ENCODE measurements at regions not wholly inside any gene's neighbourhood (a gene's known extent, or its start where the extent isn't known, plus 50 kb on each side); places are given as distances from the start of the nearest gene placed in this dataset.

- no peak for DNase-seq
Measured at GRCh38 chr2:215772634-215773563, 240.5 kb downstream of the MREG start.

DNA sequence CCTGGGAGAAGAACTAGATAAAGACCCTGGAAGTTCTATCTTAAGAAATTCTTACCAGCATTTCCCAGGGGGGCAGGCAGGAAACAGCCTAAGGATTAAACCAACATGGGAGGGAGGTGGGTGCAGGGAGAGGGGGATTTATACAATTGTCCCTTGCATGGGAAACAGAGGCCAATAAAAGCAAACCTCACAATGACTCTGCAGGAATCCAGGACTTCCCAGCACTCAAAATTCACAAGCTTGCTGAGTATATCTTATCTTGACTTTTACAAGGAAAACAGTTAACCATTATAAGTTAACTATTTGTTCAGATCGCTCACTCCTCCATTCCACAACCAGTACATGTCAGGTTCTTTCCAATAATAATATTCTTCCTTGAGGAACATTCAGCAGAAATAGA, 241.3 kb downstream of the MREG start:
- no peak for DNase-seq

GRCh38 chr2:215771241-215771640, 242.1 kb downstream of the MREG start:
- DNase-seq = no peak

- no peak for DNase-seq
Measured at GRCh38 chr2:215770668-215771067, 242.7 kb downstream of the MREG start.

- DNase-seq = no peak
Measured at GRCh38 chr2:215769246-215769645, 244.1 kb downstream of the MREG start.

- no peak for DNase-seq
Measured at GRCh38 chr2:215767625-215768024, 245.7 kb downstream of the MREG start.

GRCh38 chr2:215765729-215766360, 247.5 kb downstream of the MREG start:
- no peak for DNase-seq

DNA sequence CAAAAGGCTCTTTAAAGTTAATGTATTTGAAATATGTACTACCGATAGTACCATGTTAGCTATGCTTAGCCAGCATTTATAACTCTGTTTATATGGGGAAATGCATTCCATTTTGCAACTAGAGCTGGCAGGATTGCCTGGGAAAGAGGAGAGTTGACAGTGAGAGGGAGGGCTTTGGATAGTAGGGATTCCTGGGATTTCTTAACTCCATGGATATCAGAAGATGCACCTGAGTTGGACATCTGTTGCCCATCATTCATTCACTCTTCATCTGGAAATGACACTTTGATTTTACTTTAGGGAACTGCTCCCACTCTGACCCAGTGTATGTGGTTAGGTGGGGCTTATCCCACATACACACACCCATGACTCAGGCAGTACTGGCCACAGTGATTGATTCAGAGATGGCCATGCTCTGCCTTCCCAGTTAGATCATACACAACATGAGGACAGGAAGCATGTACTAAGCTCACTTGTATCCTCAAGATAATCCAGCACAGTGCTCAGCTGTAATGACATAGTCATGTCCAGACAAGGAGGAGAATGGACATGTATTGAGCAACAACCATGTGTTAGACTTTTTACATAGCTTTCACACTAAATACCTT, 248.8 kb downstream of the MREG start:
- DNase-seq = no peak

- no peak for DNase-seq
Measured at GRCh38 chr2:215760557-215760956, 252.8 kb downstream of the MREG start.

DNA sequence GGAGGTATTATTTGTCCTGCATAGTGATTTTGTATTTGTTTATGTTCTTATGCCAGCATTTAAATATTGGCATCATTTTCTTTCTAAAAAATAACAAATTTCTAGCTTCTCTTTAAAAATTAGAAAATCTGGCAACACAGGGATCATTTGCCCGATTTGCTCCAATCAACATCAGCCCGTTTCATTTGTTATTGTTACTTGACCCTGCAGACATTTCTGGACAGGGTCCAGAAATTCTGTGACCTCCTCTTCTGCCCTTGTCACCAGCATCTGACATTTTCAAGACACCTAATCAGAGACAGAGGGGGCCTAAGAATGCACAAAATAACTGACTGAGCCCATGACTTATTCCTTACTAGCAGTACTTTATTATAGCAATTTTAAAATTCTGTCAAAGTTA, 253.3 kb downstream of the MREG start:
- DNase-seq = no peak

DNA sequence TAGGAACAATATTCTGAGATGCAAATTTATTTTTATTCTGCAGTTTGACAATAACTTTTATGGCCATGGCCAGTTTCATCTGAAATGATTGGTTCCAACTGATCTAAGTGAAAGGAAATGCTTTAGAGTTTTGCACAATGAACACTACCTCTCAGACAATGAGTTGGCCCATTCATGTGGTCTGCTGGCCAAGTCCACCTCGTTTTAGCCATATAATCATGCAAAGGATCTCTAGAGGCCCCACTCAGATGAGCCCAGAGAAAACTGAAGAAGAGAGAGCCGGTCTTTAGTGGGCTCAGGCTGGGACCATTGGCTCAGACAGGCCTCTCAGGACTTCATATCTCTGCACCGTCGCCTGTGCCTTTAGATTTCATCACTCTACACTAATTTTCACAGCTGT, 254.7 kb downstream of the MREG start:
- no peak for DNase-seq

DNA sequence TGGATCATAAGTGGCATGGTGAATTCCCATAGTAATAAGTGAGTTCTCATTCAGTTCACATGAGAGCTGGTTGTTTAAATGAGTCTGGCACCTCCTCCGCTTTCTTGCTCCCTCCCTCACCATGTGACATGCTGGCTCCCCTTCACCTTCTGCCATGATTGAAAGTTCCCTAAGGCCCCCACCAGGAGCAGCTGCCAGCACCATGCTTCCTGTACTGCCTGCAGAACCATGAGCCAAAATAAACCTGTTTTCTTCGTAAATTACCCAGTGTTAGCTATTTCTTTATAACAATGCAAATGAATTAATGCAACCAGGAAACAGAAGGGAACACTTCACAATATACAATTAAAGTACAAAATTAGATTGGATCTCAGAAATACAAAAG, 257.0 kb downstream of the MREG start:
- no peak for DNase-seq

GRCh38 chr2:215755641-215756345, 257.6 kb downstream of the MREG start:
- no peak for DNase-seq

- no peak for DNase-seq
Measured at GRCh38 chr2:215754546-215754945, 258.8 kb downstream of the MREG start.

DNA sequence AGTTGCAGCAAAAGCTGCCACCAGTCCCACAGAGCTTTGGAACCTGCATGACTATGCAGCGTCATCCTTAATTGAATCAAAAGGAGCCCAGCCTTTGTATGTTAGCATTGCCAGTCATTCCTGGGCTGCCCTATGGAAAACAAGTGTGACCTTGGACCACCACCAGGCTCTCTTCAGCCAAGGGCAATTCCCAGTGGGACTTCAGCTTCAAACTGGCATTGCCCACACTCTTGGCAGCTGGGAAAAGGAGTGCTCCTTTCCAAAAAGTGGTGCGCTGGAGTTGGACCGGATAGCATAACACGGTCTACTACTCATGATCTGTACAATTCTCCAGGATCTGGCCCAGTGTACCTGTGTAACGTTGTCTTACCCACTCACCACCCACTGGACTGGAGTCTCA, 259.5 kb downstream of the MREG start:
- DNase-seq = no peak

GRCh38 chr2:215752991-215753390, 260.4 kb downstream of the MREG start:
- DNase-seq = no peak

- DNase-seq = no peak
Measured at GRCh38 chr2:215752436-215752835, 260.9 kb downstream of the MREG start.

- DNase-seq = no peak
Measured at GRCh38 chr2:215751911-215752272, 261.5 kb downstream of the MREG start.

GRCh38 chr2:215751200-215751910, 262.0 kb downstream of the MREG start:
- no peak for DNase-seq

DNA sequence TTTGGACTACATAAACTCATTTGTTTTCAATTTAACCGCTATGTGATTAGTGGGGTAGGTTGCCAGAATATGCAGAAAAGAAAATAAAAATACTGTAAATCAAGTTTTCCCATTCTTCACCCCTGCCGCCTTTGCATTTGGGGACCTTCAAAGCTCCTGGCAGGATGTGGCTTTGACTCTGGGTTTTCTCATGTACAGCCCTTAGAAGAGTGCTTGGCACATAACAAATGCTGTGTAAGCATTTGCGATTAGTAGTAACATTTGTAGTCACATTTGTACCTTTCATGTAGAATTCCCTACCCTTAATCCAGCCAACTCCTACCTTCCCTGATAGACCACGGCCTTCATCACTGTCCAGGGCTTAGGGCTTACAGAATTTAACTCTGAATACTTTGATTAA, 262.6 kb downstream of the MREG start:
- no peak for DNase-seq
